ENCODE measurements at regions not wholly inside any gene's neighbourhood (a gene's known extent, or its start where the extent isn't known, plus 50 kb on each side); places are given as distances from the start of the nearest gene placed in this dataset.

- no peak for TF ChIP-seq CTCF (IDR thresholded peaks at IDR 0.05)
- TF ChIP-seq POLR2A (IDR thresholded peaks at IDR 0.05): no peak
- TF ChIP-seq POLR2AphosphoS5 (IDR thresholded peaks at IDR 0.05): no peak
Observed at GRCh38 chr15:87496109-87496508, 760.4 kb downstream of the NTRK3 start.

Measured in prostate gland (tissue), 2 donors.